HG03558 (cell line): ENCODE measurements at regions not wholly inside any gene's neighbourhood (a gene's known extent, or its start where the extent isn't known, plus 50 kb on each side); places are given as distances from the start of the nearest gene placed in this dataset.
"Not testable (repeated sequence)": the region's sequence is repeated elsewhere in the genome, so short reads cannot be mapped to it uniquely, and the experiment has no call there.

Experiments used
- ATAC-seq: cut with Tn5 transposase; IDR thresholded peaks from one replicate; pipeline ENCODE4 v1.9.1; 2021; ENCODE audit warnings: moderate number of reproducible peaks; ENCODE audit not compliant: unreplicated experiment; ENCODE audit errors: extremely low read depth

GRCh38 chr3:5774337-5774736, 586.8 kb downstream of the EDEM1 start:
- ATAC-seq: no peak

GRCh38 chr3:5775100-5775499, 587.6 kb downstream of the EDEM1 start:
- ATAC-seq: not testable (repeated sequence)

GRCh38 chr3:5784690-5785089, 597.2 kb downstream of the EDEM1 start:
- no peak for ATAC-seq

GRCh38 chr3:5787861-5788488, 600.5 kb downstream of the EDEM1 start:
- ATAC-seq: no peak

GRCh38 chr3:5788496-5788895, 601.0 kb downstream of the EDEM1 start:
- no peak for ATAC-seq

GRCh38 chr3:5791558-5791957, 604.1 kb downstream of the EDEM1 start:
- no peak for ATAC-seq

- ATAC-seq: no peak
Observed at GRCh38 chr3:5796541-5796940, 609.0 kb downstream of the EDEM1 start.

- ATAC-seq: no peak
Observed at GRCh38 chr3:5798809-5799208, 611.3 kb downstream of the EDEM1 start.

GRCh38 chr3:5799398-5799797, 611.9 kb downstream of the EDEM1 start:
- no peak for ATAC-seq

- no peak for ATAC-seq
Observed at GRCh38 chr3:5800965-5801364, 613.5 kb downstream of the EDEM1 start.

- no peak for ATAC-seq
Observed at GRCh38 chr3:5806192-5806591, 618.7 kb downstream of the EDEM1 start.

GRCh38 chr3:5809586-5810246, 622.2 kb downstream of the EDEM1 start:
- no peak for ATAC-seq

GRCh38 chr3:5811016-5811415, 623.5 kb downstream of the EDEM1 start:
- ATAC-seq: no peak

- ATAC-seq: no peak
Observed at GRCh38 chr3:5813521-5813920, 626.0 kb downstream of the EDEM1 start.

GRCh38 chr3:5822843-5823242, 635.3 kb downstream of the EDEM1 start:
- no peak for ATAC-seq

- ATAC-seq: no peak
Observed at GRCh38 chr3:5826467-5826866, 639.0 kb downstream of the EDEM1 start.

- ATAC-seq: no peak
Observed at GRCh38 chr3:5828251-5828650, 640.7 kb downstream of the EDEM1 start.

- no peak for ATAC-seq
Observed at GRCh38 chr3:5840056-5840455, 652.5 kb downstream of the EDEM1 start.

GRCh38 chr3:5841599-5841998, 654.1 kb downstream of the EDEM1 start:
- ATAC-seq: no peak

GRCh38 chr3:5846261-5846660, 658.8 kb downstream of the EDEM1 start:
- ATAC-seq: no peak

GRCh38 chr3:5861151-5861550, 673.6 kb downstream of the EDEM1 start:
- ATAC-seq: no peak

GRCh38 chr3:5874931-5875341, 687.4 kb downstream of the EDEM1 start:
- no peak for ATAC-seq
